ENCODE measurements at regions not wholly inside any gene's neighbourhood (a gene's known extent, or its start where the extent isn't known, plus 50 kb on each side); places are given as distances from the start of the nearest gene placed in this dataset.

- no peak for TF ChIP-seq E2F1 (CRISPR knock-in tag; IDR thresholded peaks at IDR 0.05)
- no peak for TF ChIP-seq E2F4 (CRISPR knock-in tag; IDR thresholded peaks at IDR 0.05; ENCODE audit: borderline replicate concordance, low read depth)
These were observed 598.7 kb upstream of the TECRL start for GRCh38 chr4:65007841-65008439.
